Panc1 (cell line): ENCODE measurements at regions not wholly inside any gene's neighbourhood (a gene's known extent, or its start where the extent isn't known, plus 50 kb on each side); places are given as distances from the start of the nearest gene placed in this dataset.

Experiments
- ATAC-seq: fragments of 200-7000 bp; cut with Tn5 transposase; 2 replicates; pipeline ENCODE4 v1.9.1; 2020; ENCODE audit warnings: mild to moderate bottlenecking, moderate library complexity
- BruUV-seq: library from RNA; stranded (reverse); fragments of 400-500 nt; replicated peaks from 2 replicates; lab custom pipeline; 2021; lab: Mats Ljungman, UMichigan
- CTCF ChIA-PET: fragments of 300-600 bp; sonication (Branson Sonifier 250); formaldehyde crosslinking; loops from one replicate; lab custom pipeline; 2022; ENCODE audit warnings: antibody characterized with exemption; lab: Charles Lee
- POLR2A ChIA-PET: fragments of 300-600 bp; sonication (Branson Sonifier 250); formaldehyde crosslinking; loops from one replicate; lab custom pipeline; 2022; ENCODE audit warnings: antibody characterized with exemption; lab: Charles Lee
- DNase-seq: peaks from one replicate; pipeline ENCODE4 v3.0.0-alpha.2; 2010; ENCODE audit warnings: low read depth, low spot score
- H3K27ac ChIP-seq: 2 replicates; pipeline ENCODE4 v1.5.1; 2011; ENCODE audit warnings: mild to moderate bottlenecking, low read length, inconsistent platforms
- H3K27me3 ChIP-seq: fragments of 200-500 bp; sonication (Bioruptor generic); 2 replicates; pipeline ENCODE4 v1.6.0; 2014; ENCODE audit warnings: low read length, inconsistent platforms; ENCODE audit not compliant: control insufficient read depth, insufficient read depth
- H3K36me3 ChIP-seq: fragments of 200-500 bp; sonication (Bioruptor generic); 2 replicates; pipeline ENCODE4 v1.5.1; 2014; ENCODE audit warnings: inconsistent platforms, mild to moderate bottlenecking, low read length, moderate library complexity; ENCODE audit not compliant: control insufficient read depth, insufficient read depth
- H3K4me1 ChIP-seq: 2 replicates; pipeline ENCODE4 v1.5.1; 2011; ENCODE audit warnings: inconsistent platforms, mild to moderate bottlenecking, low read length, moderate library complexity; ENCODE audit not compliant: control insufficient read depth, insufficient read depth
- H3K4me3 ChIP-seq, 2 experiments: 2 replicates each; pipeline ENCODE4 v1.5.1; 2011 to 2012; ENCODE audit warnings: low read depth in 2 of 2, low read length in 2 of 2, mild to moderate bottlenecking in 2 of 2, inconsistent platforms in 1 of 2, moderate library complexity in 1 of 2
- H3K9me3 ChIP-seq: fragments of 200-500 bp; sonication (Bioruptor generic); 2 replicates; pipeline ENCODE4 v1.5.1; 2014; ENCODE audit warnings: low read depth, mild to moderate bottlenecking, inconsistent platforms, low read length, moderate library complexity; ENCODE audit not compliant: control insufficient read depth, insufficient read depth
- CTCF ChIP-seq: fragments of 450-650 bp; IDR thresholded peaks from 2 replicates; pipeline ENCODE4 v1.5.1; 2017; ENCODE audit warnings: mild to moderate bottlenecking
- POLR2AphosphoS5 ChIP-seq: IDR thresholded peaks from 2 replicates; pipeline ENCODE4 v1.6.1; 2012; ENCODE audit warnings: mild to moderate bottlenecking, low read depth, low read length, moderate library complexity
- SIN3A ChIP-seq: IDR thresholded peaks from 2 replicates; pipeline ENCODE4 v1.6.1; 2012; ENCODE audit warnings: low read depth, mild to moderate bottlenecking, low read length, moderate library complexity, borderline replicate concordance; ENCODE audit not compliant: insufficient read depth
- TCF7L2 ChIP-seq: IDR thresholded peaks from 2 replicates; pipeline ENCODE4 v1.6.1; 2011; ENCODE audit warnings: mild to moderate bottlenecking, low read depth, low read length, inconsistent platforms
- in situ Hi-C: cut with HindIII; loops from 2 replicates; pipeline ENCODE4 v1.10.0; 2016; ENCODE audit warnings: low sequenced_read_pairs, low pct_unique_long_range_greater_than_20kb
- intact Hi-C: fragments of 100-400 bp; cut with micrococcal nuclease; formaldehyde crosslinking; loops from one replicate; pipeline ENCODE4 v1.10.0; 2022; ENCODE audit not compliant: unreplicated experiment
- TF ChIP-seq, protein P1 (sequence below), 2 experiments: IDR thresholded peaks; 2 replicates each; pipeline ENCODE4 v1.6.1; 2011 to 2012; ENCODE audit warnings: low read depth in 2 of 2, control low read depth in 1 of 2, low read length in 1 of 2, mild to moderate bottlenecking in 1 of 2, moderate library complexity in 1 of 2; ENCODE audit not compliant: insufficient read depth in 1 of 2

GRCh38 chr3:117346901-117347300 lies 637.3 kb downstream of the TUSC7 start:
- Histone ChIP-seq H3K36me3 (no peaks in the 10 kb centered on the region), H3K27me3 (no peaks in the 10 kb centered on the region), H3K4me1 (no peaks in the 10 kb centered on the region), H3K27ac (no peak overlapping the region), H3K4me3 (no peak overlapping the region), H3K9me3 (no peaks in the 10 kb centered on the region)
- CTCF ChIA-PET = no interaction called here
- BruUV-seq = no TSS peak
- TF ChIP-seq CTCF (no peak), SIN3A (no peak), TCF7L2 (no peak), POLR2AphosphoS5 (no peak)
- TF ChIP-seq, protein P1, sequence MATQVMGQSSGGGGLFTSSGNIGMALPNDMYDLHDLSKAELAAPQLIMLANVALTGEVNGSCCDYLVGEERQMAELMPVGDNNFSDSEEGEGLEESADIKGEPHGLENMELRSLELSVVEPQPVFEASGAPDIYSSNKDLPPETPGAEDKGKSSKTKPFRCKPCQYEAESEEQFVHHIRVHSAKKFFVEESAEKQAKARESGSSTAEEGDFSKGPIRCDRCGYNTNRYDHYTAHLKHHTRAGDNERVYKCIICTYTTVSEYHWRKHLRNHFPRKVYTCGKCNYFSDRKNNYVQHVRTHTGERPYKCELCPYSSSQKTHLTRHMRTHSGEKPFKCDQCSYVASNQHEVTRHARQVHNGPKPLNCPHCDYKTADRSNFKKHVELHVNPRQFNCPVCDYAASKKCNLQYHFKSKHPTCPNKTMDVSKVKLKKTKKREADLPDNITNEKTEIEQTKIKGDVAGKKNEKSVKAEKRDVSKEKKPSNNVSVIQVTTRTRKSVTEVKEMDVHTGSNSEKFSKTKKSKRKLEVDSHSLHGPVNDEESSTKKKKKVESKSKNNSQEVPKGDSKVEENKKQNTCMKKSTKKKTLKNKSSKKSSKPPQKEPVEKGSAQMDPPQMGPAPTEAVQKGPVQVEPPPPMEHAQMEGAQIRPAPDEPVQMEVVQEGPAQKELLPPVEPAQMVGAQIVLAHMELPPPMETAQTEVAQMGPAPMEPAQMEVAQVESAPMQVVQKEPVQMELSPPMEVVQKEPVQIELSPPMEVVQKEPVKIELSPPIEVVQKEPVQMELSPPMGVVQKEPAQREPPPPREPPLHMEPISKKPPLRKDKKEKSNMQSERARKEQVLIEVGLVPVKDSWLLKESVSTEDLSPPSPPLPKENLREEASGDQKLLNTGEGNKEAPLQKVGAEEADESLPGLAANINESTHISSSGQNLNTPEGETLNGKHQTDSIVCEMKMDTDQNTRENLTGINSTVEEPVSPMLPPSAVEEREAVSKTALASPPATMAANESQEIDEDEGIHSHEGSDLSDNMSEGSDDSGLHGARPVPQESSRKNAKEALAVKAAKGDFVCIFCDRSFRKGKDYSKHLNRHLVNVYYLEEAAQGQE (IDR thresholded peaks at IDR 0.05; ENCODE audit: insufficient read depth in 1 of 2, low read depth in 2 of 2, low read length in 1 of 2) = no peak
- intact Hi-C loops (no loop called here), in situ Hi-C loops (no loop called here)
- ATAC-seq (no peak), DNase-seq (no peak)
- POLR2A ChIA-PET = interaction anchor here (0.7 kb wide), 1 partner anchor 1505 kb away, joined by 4 read pairs; no protein-coding TSS in a partner anchor

DNA sequence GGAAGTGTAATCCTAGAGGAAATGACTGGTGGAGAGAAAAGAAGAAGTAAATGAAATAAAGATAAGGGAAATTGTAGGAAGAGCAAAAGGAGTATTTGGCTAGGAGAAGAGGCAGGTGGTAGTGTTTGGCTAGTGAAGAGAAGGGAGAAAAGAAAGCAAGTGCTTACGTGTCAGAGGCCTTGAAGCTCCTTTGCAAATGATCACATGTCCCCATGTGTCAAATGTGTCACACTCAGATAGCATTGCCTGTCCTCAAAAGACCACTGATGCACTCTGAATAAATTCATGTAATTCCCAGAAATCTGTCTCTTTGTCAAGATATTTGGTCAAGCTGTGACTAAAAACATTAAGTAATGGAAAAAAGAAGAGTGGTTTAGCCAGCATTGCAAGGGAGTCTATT lies 639.3 kb downstream of the TUSC7 start:
- H3K4me1 ChIP-seq = no peaks in the 10 kb centered on the region
- no peak overlapping the region for H3K4me3 ChIP-seq
- ChIA-PET POLR2A (no interaction called here), CTCF (no interaction called here)
- H3K27me3 ChIP-seq = no peaks in the 10 kb centered on the region
- no peaks in the 10 kb centered on the region for H3K36me3 ChIP-seq
- TF ChIP-seq SIN3A (no peak), CTCF (no peak), POLR2AphosphoS5 (no peak), TCF7L2 (no peak)
- TF ChIP-seq, protein P1 (IDR thresholded peaks at IDR 0.05; ENCODE audit: insufficient read depth in 1 of 2, low read depth in 2 of 2, low read length in 1 of 2) = no peak
- in situ Hi-C loops = no loop called here
- no TSS peak for BruUV-seq
- ATAC-seq (no peak), DNase-seq (no peak)
- no peak overlapping the region for H3K27ac ChIP-seq
- no peaks in the 10 kb centered on the region for H3K9me3 ChIP-seq
- intact Hi-C loops = no loop called here
